Suprapubic skin (tissue), 4 donors: ENCODE measurements at regions not wholly inside any gene's neighbourhood (a gene's known extent, or its start where the extent isn't known, plus 50 kb on each side); places are given as distances from the start of the nearest gene placed in this dataset.

Source experiments
- DNase-seq, 2 donors: peaks; one replicate each; pipeline ENCODE4 v3.0.0-alpha.2; 2019; ENCODE audit warnings: low spot score in 2 of 2
- H3K27ac ChIP-seq: fragments of 200-600 bp; sonication (generic); one replicate; pipeline ENCODE4 v1.5.1; 2019
- H3K27me3 ChIP-seq: fragments of 200-600 bp; sonication (generic); one replicate; pipeline ENCODE4 v1.5.1; 2019
- H3K36me3 ChIP-seq: fragments of 200-600 bp; sonication (generic); one replicate; pipeline ENCODE4 v1.5.1; 2019
- H3K4me1 ChIP-seq: fragments of 200-600 bp; sonication (generic); one replicate; pipeline ENCODE4 v1.5.1; 2019
- H3K4me3 ChIP-seq: fragments of 200-600 bp; sonication (generic); one replicate; pipeline ENCODE4 v1.5.1; 2019; ENCODE audit warnings: mild to moderate bottlenecking
- H3K9me3 ChIP-seq: fragments of 200-600 bp; sonication (generic); one replicate; pipeline ENCODE4 v1.5.1; 2019
- EP300 ChIP-seq: sonication (generic); formaldehyde crosslinking; IDR thresholded peaks from one replicate; pipeline ENCODE4 v1.6.1; 2017; ENCODE audit warnings: antibody characterized with exemption
- POLR2A ChIP-seq, 2 donors: fragments of 450-650 bp; IDR thresholded peaks; one replicate each; pipeline ENCODE4 v1.6.1; 2017; ENCODE audit warnings: antibody characterized with exemption in 2 of 2, mild to moderate bottlenecking in 2 of 2, moderate library complexity in 2 of 2
- POLR2AphosphoS5 ChIP-seq, 3 donors: sonication (generic); formaldehyde crosslinking; IDR thresholded peaks; one replicate each; pipeline ENCODE4 v1.6.1; 2017; ENCODE audit warnings: antibody characterized with exemption in 3 of 3
- WGBS: methylation state at CpG from one replicate; pipeline ENCODE4 v1.1.5; 2018; 5-methylcytosine and 5-hydroxymethylcytosine counted together
- TF ChIP-seq, protein P1 (sequence below), 2 donors: fragments of 200-600 bp in 1 of 2; fragments of 450-650 bp in 1 of 2; sonication (generic) in 1 of 2; IDR thresholded peaks; one replicate each; pipeline ENCODE4 v1.5.1; 2016 to 2019; ENCODE audit warnings: antibody characterized with exemption in 2 of 2, mild to moderate bottlenecking in 1 of 2, moderate library complexity in 1 of 2

DNA sequence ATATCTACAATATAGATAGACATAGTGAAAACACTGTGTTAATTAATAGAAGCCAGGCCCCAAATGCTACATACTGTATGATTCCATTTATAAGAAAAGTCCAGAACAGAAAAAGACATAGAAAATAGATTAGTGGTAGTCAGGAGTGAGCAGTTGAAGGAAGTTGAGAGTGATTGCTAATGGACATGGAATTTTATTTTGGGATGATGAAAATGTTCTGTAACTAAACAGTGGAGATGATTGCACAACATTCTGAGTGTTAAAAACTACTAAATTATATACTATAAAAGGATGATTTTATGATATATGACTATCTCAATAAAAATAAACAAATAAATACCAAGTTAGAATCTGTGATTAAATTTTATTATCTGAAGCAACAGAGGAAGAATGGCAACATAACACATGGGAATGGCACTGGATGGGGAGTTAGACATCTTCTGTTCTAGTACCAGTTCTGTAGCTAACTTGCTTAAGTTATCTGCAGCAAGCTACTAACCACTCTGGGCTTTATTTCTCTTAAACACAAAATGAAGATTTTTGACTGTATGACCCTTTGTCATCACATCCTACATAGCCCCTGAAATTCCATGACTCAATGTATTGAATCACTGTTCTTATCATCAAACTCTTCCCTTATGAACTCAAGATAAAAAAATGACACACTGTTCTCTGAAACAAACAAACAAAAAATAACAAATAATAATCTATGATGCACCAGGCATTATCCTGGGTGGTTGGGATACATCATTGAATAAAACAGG, 612.7 kb downstream of the TBL1XR1 start:
- H3K4me1 ChIP-seq: no peaks in the 10 kb centered on the region
- H3K27me3 ChIP-seq: no peaks in the 10 kb centered on the region
- no peak overlapping the region for H3K27ac ChIP-seq
- H3K9me3 ChIP-seq: no peaks in the 10 kb centered on the region
- no peaks in the 10 kb centered on the region for H3K36me3 ChIP-seq
- no peak for TF ChIP-seq EP300
- no peak for TF ChIP-seq POLR2A (IDR thresholded peaks at IDR 0.05)
- TF ChIP-seq, protein P1, sequence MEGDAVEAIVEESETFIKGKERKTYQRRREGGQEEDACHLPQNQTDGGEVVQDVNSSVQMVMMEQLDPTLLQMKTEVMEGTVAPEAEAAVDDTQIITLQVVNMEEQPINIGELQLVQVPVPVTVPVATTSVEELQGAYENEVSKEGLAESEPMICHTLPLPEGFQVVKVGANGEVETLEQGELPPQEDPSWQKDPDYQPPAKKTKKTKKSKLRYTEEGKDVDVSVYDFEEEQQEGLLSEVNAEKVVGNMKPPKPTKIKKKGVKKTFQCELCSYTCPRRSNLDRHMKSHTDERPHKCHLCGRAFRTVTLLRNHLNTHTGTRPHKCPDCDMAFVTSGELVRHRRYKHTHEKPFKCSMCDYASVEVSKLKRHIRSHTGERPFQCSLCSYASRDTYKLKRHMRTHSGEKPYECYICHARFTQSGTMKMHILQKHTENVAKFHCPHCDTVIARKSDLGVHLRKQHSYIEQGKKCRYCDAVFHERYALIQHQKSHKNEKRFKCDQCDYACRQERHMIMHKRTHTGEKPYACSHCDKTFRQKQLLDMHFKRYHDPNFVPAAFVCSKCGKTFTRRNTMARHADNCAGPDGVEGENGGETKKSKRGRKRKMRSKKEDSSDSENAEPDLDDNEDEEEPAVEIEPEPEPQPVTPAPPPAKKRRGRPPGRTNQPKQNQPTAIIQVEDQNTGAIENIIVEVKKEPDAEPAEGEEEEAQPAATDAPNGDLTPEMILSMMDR (IDR thresholded peaks at IDR 0.05): no peak
- TF ChIP-seq POLR2AphosphoS5 (IDR thresholded peaks at IDR 0.05): no peak
- H3K4me3 ChIP-seq: no peak overlapping the region
- DNase-seq: no peak

DNA sequence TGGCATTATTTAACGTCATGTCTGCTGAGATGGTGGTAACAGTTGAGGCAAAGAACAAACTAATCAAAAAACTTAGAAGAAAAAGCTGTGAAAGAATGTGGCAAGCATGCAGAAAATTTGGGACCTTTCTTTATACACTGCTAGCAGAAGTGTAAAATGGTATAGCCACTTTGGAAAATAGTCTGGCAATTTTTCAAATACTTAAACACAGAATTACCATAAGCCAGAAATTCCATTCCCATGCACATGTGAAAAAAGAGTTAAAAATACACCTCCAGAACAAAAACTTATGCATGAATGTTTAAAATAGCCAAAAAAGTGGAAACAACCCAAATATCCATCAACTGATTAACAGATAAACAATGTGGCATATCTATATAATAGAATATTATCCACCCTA, 613.3 kb downstream of the TBL1XR1 start:
- Histone ChIP-seq H3K27ac (no peak overlapping the region), H3K27me3 (no peaks in the 10 kb centered on the region), H3K36me3 (no peaks in the 10 kb centered on the region), H3K9me3 (no peaks in the 10 kb centered on the region), H3K4me1 (no peaks in the 10 kb centered on the region), H3K4me3 (no peak overlapping the region)
- no peak for DNase-seq
- 91% methylated on average over 1 of the region's 1 CpG for WGBS
- TF ChIP-seq, protein P1 (IDR thresholded peaks at IDR 0.05): no peak
- no peak for TF ChIP-seq POLR2AphosphoS5 (IDR thresholded peaks at IDR 0.05)
- TF ChIP-seq EP300: no peak
- TF ChIP-seq POLR2A (IDR thresholded peaks at IDR 0.05): no peak

DNA sequence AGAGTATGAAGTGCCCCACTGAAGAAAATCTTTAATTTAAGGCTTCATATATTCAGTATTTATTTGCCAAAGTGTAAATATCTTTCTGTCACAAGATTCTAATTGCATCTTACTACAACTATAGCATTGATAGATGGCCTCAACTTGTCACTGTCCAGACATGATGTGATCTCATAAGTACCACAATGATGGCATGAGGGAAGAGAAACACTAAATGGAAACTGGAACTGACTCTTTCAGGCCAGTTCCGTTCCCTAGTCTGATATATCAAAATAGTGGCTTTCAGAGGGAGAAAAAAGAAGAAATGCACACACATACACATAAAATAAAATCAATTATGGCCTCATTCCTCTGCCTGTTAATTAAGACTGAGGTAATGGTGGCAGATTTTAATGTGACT, 615.7 kb downstream of the TBL1XR1 start:
- Histone ChIP-seq H3K27ac (no peak overlapping the region), H3K27me3 (no peaks in the 10 kb centered on the region), H3K9me3 (no peaks in the 10 kb centered on the region), H3K36me3 (no peaks in the 10 kb centered on the region), H3K4me1 (no peaks in the 10 kb centered on the region), H3K4me3 (no peak overlapping the region)
- WGBS: 86% methylated on average over 1 of the region's 1 CpG
- no peak for TF ChIP-seq POLR2AphosphoS5 (IDR thresholded peaks at IDR 0.05)
- no peak for TF ChIP-seq EP300
- TF ChIP-seq, protein P1 (IDR thresholded peaks at IDR 0.05): no peak
- no peak for TF ChIP-seq POLR2A (IDR thresholded peaks at IDR 0.05)
- no peak for DNase-seq

DNA sequence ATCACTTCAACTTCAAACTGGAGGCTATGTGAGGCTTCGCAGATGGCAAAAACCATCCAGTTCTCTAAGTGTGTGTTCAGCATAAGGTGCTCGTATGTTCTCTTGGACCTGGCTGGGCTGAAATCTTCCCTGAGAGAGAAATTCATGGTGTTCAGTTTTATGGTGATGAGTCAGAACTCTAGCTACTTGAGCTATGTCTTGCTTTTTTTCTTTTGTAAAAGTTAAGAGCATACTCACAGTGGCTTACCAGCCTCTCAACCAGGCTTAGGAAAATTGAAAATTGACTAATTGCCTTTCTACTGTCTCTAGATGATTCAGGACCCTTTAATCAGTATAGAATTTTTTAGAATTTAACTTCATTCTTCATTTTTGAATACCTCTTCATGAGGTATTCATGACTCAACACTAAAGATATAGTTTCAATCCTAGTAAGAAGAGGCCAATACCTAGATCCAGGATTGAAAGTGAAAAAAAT, 617.5 kb downstream of the TBL1XR1 start:
- no peak for TF ChIP-seq EP300
- TF ChIP-seq, protein P1 (IDR thresholded peaks at IDR 0.05): no peak
- no peak for TF ChIP-seq POLR2AphosphoS5 (IDR thresholded peaks at IDR 0.05)
- TF ChIP-seq POLR2A (IDR thresholded peaks at IDR 0.05): no peak
- Histone ChIP-seq H3K9me3 (no peaks in the 10 kb centered on the region), H3K4me3 (no peak overlapping the region), H3K27me3 (no peaks in the 10 kb centered on the region), H3K36me3 (no peaks in the 10 kb centered on the region), H3K27ac (no peak overlapping the region), H3K4me1 (no peaks in the 10 kb centered on the region)
- DNase-seq: no peak
- WGBS: 65% methylated on average over 2 of the region's 2 CpGs

DNA sequence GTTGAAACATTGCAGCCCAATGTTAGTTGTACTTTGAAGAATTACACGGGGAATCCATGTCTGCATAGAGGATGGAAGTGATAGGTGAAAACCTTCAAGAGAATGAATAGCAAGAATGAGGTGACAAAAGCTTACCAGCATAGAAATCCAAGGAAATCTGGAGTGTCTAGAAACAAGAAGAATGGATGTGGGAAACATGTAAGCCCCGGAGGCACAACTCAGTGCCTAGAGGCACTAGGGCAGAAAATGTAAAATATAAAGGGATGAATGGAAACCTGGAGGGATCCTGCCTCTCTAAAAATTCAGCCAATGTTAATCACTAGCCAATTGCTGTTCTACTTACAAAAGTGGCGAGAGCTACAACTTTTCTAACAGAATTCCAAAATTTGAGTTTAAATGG, 619.0 kb downstream of the TBL1XR1 start:
- TF ChIP-seq POLR2A (IDR thresholded peaks at IDR 0.05): no peak
- no peak for TF ChIP-seq EP300
- no peak for TF ChIP-seq POLR2AphosphoS5 (IDR thresholded peaks at IDR 0.05)
- TF ChIP-seq, protein P1 (IDR thresholded peaks at IDR 0.05): no peak
- Histone ChIP-seq H3K27ac (no peak overlapping the region), H3K36me3 (no peaks in the 10 kb centered on the region), H3K27me3 (no peaks in the 10 kb centered on the region), H3K9me3 (no peaks in the 10 kb centered on the region), H3K4me3 (no peak overlapping the region), H3K4me1 (no peaks in the 10 kb centered on the region)
- no peak for DNase-seq
- 88% methylated on average over 3 of the region's 3 CpGs for WGBS
